22Rv1 (cell line): ENCODE measurements at regions not wholly inside any gene's neighbourhood (a gene's known extent, or its start where the extent isn't known, plus 50 kb on each side); places are given as distances from the start of the nearest gene placed in this dataset.

Experiments used
- CTCF ChIP-seq: fragments of 450-650 bp; IDR thresholded peaks from 2 replicates; pipeline ENCODE4 v1.5.1; 2017; ENCODE audit warnings: mild to moderate bottlenecking
- ZFX ChIP-seq: fragments of 450-650 bp; IDR thresholded peaks from 2 replicates; pipeline ENCODE4 v1.6.1; 2017; ENCODE audit warnings: antibody characterized with exemption, borderline replicate concordance

GRCh38 chr15:100786901-100787566 is 92.6 kb upstream of the ALDH1A3 start:
- no peak for TF ChIP-seq CTCF
- no peak for TF ChIP-seq ZFX
